ENCODE measurements at regions not wholly inside any gene's neighbourhood (a gene's known extent, or its start where the extent isn't known, plus 50 kb on each side); places are given as distances from the start of the nearest gene placed in this dataset.

DNA sequence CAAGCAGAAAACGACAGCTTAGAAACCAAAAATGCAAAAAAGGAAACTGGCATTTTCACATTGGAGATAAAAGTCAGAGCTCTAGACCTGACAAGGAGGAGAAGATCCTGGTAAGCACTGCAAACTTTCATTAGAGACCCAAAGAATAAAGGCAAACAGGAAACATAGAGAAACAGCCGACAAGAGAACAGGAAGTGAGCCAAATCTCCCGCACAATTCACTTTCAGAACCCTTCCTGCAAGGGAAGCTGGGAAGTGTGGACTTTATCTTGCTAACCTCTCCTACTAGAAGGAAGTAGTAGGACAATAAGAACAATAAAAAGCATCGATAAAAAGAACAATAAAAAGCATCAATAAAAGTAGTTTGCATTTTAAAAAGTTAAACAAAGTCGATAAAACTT lies 417.8 kb upstream of the SPHKAP start:
- TF ChIP-seq POLR2A (IDR thresholded peaks at IDR 0.05), result no peak
- TF ChIP-seq, protein P1, sequence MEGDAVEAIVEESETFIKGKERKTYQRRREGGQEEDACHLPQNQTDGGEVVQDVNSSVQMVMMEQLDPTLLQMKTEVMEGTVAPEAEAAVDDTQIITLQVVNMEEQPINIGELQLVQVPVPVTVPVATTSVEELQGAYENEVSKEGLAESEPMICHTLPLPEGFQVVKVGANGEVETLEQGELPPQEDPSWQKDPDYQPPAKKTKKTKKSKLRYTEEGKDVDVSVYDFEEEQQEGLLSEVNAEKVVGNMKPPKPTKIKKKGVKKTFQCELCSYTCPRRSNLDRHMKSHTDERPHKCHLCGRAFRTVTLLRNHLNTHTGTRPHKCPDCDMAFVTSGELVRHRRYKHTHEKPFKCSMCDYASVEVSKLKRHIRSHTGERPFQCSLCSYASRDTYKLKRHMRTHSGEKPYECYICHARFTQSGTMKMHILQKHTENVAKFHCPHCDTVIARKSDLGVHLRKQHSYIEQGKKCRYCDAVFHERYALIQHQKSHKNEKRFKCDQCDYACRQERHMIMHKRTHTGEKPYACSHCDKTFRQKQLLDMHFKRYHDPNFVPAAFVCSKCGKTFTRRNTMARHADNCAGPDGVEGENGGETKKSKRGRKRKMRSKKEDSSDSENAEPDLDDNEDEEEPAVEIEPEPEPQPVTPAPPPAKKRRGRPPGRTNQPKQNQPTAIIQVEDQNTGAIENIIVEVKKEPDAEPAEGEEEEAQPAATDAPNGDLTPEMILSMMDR (IDR thresholded peaks at IDR 0.05), result no peak
- TF ChIP-seq POLR2AphosphoS5 (IDR thresholded peaks at IDR 0.05), result no peak
